PC-3 (cell line): ENCODE measurements at regions not wholly inside any gene's neighbourhood (a gene's known extent, or its start where the extent isn't known, plus 50 kb on each side); places are given as distances from the start of the nearest gene placed in this dataset.

Experiments
- EZH2 ChIP-seq: fragments of 300-600 bp; sonication (generic); IDR thresholded peaks from one replicate; pipeline ENCODE4 v1.6.1; 2017; ENCODE audit warnings: antibody characterized with exemption, mild to moderate bottlenecking, low read length; ENCODE audit not compliant: unreplicated experiment
- TF ChIP-seq, protein P1 (sequence below): fragments of 300-600 bp; sonication (generic); conservative IDR thresholded peaks from 2 replicates; pipeline ENCODE4 v1.5.1; 2017; ENCODE audit warnings: antibody characterized with exemption, low read depth, mild to moderate bottlenecking, low read length

- TF ChIP-seq, protein P1, sequence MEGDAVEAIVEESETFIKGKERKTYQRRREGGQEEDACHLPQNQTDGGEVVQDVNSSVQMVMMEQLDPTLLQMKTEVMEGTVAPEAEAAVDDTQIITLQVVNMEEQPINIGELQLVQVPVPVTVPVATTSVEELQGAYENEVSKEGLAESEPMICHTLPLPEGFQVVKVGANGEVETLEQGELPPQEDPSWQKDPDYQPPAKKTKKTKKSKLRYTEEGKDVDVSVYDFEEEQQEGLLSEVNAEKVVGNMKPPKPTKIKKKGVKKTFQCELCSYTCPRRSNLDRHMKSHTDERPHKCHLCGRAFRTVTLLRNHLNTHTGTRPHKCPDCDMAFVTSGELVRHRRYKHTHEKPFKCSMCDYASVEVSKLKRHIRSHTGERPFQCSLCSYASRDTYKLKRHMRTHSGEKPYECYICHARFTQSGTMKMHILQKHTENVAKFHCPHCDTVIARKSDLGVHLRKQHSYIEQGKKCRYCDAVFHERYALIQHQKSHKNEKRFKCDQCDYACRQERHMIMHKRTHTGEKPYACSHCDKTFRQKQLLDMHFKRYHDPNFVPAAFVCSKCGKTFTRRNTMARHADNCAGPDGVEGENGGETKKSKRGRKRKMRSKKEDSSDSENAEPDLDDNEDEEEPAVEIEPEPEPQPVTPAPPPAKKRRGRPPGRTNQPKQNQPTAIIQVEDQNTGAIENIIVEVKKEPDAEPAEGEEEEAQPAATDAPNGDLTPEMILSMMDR: no peak
- no peak for TF ChIP-seq EZH2
These were observed 707.8 kb upstream of the PCDH20 start for GRCh38 chr13:62123409-62123808.
